IMR-90 (cell line): ENCODE measurements at regions not wholly inside any gene's neighbourhood (a gene's known extent, or its start where the extent isn't known, plus 50 kb on each side); places are given as distances from the start of the nearest gene placed in this dataset.

Source experiments
- ATAC-seq: fragments of 200-7000 bp; cut with Tn5 transposase; 2 replicates; pipeline ENCODE4 v1.9.1; 2020; ENCODE audit warnings: low read depth, mild to moderate bottlenecking, moderate library complexity
- BruUV-seq: library from RNA; stranded (reverse); fragments of 400-500 nt; replicated peaks from 2 replicates; lab custom pipeline; 2021; lab: Mats Ljungman, UMichigan
- CTCF ChIA-PET: fragments of 300-600 bp; formaldehyde crosslinking; extraction: SDS; loops from one replicate; lab custom pipeline; 2021; ENCODE audit warnings: antibody characterized with exemption; lab: Yijun Ruan, JAX
- POLR2A ChIA-PET: fragments of 300-600 bp; sonication (Branson Sonifier 250); formaldehyde crosslinking; loops from one replicate; lab custom pipeline; 2022; ENCODE audit warnings: antibody characterized with exemption; ENCODE audit not compliant: unreplicated experiment; lab: Charles Lee
- DNase-seq: peaks from one replicate; pipeline ENCODE4 v3.0.0; 2013
- H2AFZ ChIP-seq: replicated peaks from 2 replicates; pipeline ENCODE3; 2013; ENCODE audit warnings: low read length, mild to moderate bottlenecking; ENCODE audit not compliant: poor library complexity
- H2AK5ac ChIP-seq: 2 replicates; pipeline ENCODE4 v1.6.1; 2013; ENCODE audit warnings: low read depth, low read length, inconsistent platforms
- H2AK9ac ChIP-seq: replicated peaks from 2 replicates; pipeline ENCODE3; 2013; ENCODE audit warnings: mild to moderate bottlenecking, low read depth, low read length, moderate library complexity; ENCODE audit not compliant: poor library complexity
- H2BK120ac ChIP-seq: 2 replicates; pipeline ENCODE4 v1.6.1; 2013; ENCODE audit warnings: low read depth, low read length, inconsistent platforms
- H2BK15ac ChIP-seq: 3 replicates; pipeline ENCODE4 v1.6.1; 2013; ENCODE audit warnings: low read depth, low read length, inconsistent platforms
- H2BK20ac ChIP-seq: 2 replicates; pipeline ENCODE4 v1.6.1; 2013; ENCODE audit warnings: low read depth, mild to moderate bottlenecking, inconsistent platforms, low read length, moderate library complexity
- H2BK5ac ChIP-seq: 2 replicates; pipeline ENCODE4 v1.6.1; 2013; ENCODE audit warnings: mild to moderate bottlenecking, low read depth, low read length, inconsistent platforms; ENCODE audit not compliant: poor library complexity, severe bottlenecking
- H3K14ac ChIP-seq: replicated peaks from 2 replicates; pipeline ENCODE4 v1.6.1; 2013; ENCODE audit warnings: low read depth, low read length, inconsistent platforms
- H3K18ac ChIP-seq: 2 replicates; pipeline ENCODE4 v1.6.1; 2013; ENCODE audit warnings: low read depth, low read length, control low read depth
- H3K23ac ChIP-seq: 2 replicates; pipeline ENCODE4 v1.6.1; 2013; ENCODE audit warnings: low read depth, low read length, inconsistent platforms
- H3K27ac ChIP-seq: 2 replicates; pipeline ENCODE4 v1.5.1; 2013; ENCODE audit warnings: mild to moderate bottlenecking, control low read depth, low read length; ENCODE audit not compliant: insufficient read depth
- H3K27me3 ChIP-seq: 2 replicates; pipeline ENCODE4 v1.6.1; 2013; ENCODE audit warnings: low read length; ENCODE audit not compliant: control insufficient read depth, insufficient read depth
- H3K36me3 ChIP-seq: 2 replicates; pipeline ENCODE4 v1.6.1; 2013; ENCODE audit warnings: low read length, mixed read lengths; ENCODE audit not compliant: control insufficient read depth, insufficient read depth
- H3K4ac ChIP-seq: 2 replicates; pipeline ENCODE4 v1.6.1; 2013; ENCODE audit warnings: low read depth, low read length, inconsistent platforms
- H3K4me1 ChIP-seq: 2 replicates; pipeline ENCODE4 v1.6.1; 2013; ENCODE audit warnings: low read length, mixed read lengths; ENCODE audit not compliant: control insufficient read depth, insufficient read depth
- H3K4me2 ChIP-seq: 2 replicates; pipeline ENCODE4 v1.6.1; 2013; ENCODE audit warnings: low read depth, mild to moderate bottlenecking, control low read depth, low read length, moderate library complexity
- H3K4me3 ChIP-seq: 2 replicates; pipeline ENCODE4 v1.5.1; 2013; ENCODE audit warnings: low read depth, mild to moderate bottlenecking, control low read depth, low read length, moderate library complexity; ENCODE audit not compliant: insufficient read depth
- H3K56ac ChIP-seq: 2 replicates; pipeline ENCODE4 v1.6.1; 2013; ENCODE audit warnings: low read length, inconsistent platforms; ENCODE audit not compliant: insufficient read depth; ENCODE audit errors: extremely low read depth
- H3K79me1 ChIP-seq, 2 experiments: 2 replicates each; pipeline ENCODE4 v1.6.1; 2013; ENCODE audit warnings: low read length in 2 of 2, inconsistent platforms in 1 of 2, low read depth in 1 of 2
- H3K9ac ChIP-seq: 2 replicates; pipeline ENCODE4 v1.6.1; 2013; ENCODE audit warnings: low read depth, low read length, control low read depth
- H3K9me1 ChIP-seq: 2 replicates; pipeline ENCODE4 v1.6.1; 2013; ENCODE audit warnings: low read length, inconsistent platforms; ENCODE audit not compliant: insufficient read depth
- H3K9me3 ChIP-seq: 2 replicates; pipeline ENCODE4 v1.6.1; 2013; ENCODE audit warnings: low read length; ENCODE audit not compliant: control insufficient read depth, insufficient read depth
- H4K20me1 ChIP-seq: 2 replicates; pipeline ENCODE4 v1.6.1; 2013; ENCODE audit warnings: low read length, inconsistent platforms; ENCODE audit not compliant: insufficient read depth
- H4K5ac ChIP-seq: 2 replicates; pipeline ENCODE4 v1.6.1; 2013; ENCODE audit warnings: mild to moderate bottlenecking, low read depth, low read length, control low read depth
- H4K8ac ChIP-seq, 2 experiments: 2 replicates each; pipeline ENCODE4 v1.6.1; 2013; ENCODE audit warnings: low read depth in 2 of 2, low read length in 2 of 2, control low read depth in 1 of 2, inconsistent platforms in 1 of 2
- H4K91ac ChIP-seq: 2 replicates; pipeline ENCODE4 v1.6.1; 2013; ENCODE audit warnings: low read depth, low read length, inconsistent platforms; ENCODE audit not compliant: insufficient read depth
- BHLHE40 ChIP-seq: fragments of 150-350 bp; IDR thresholded peaks from 2 replicates; pipeline ENCODE4 v1.6.1; 2016; ENCODE audit warnings: mild to moderate bottlenecking, low read depth, low read length
- CEBPB ChIP-seq: IDR thresholded peaks from 2 replicates; pipeline ENCODE4 v1.6.1; 2012; ENCODE audit warnings: low read depth, low read length, improper control_type of control experiment
- CHD1 ChIP-seq: IDR thresholded peaks from 2 replicates; pipeline ENCODE4 v1.6.1; 2012; ENCODE audit warnings: low read depth, low read length, improper control_type of control experiment
- FOS ChIP-seq: fragments of 150-350 bp; IDR thresholded peaks from 2 replicates; pipeline ENCODE4 v1.6.1; 2016; ENCODE audit warnings: low read depth, low read length
- MAFK ChIP-seq: IDR thresholded peaks from 2 replicates; pipeline ENCODE4 v1.6.1; 2012; ENCODE audit warnings: low read depth, low read length, improper control_type of control experiment
- MAZ ChIP-seq: IDR thresholded peaks from 2 replicates; pipeline ENCODE4 v1.6.1; 2012; ENCODE audit warnings: low read depth, mild to moderate bottlenecking, low read length, improper control_type of control experiment, moderate library complexity, borderline replicate concordance
- MXI1 ChIP-seq: IDR thresholded peaks from 2 replicates; pipeline ENCODE4 v1.6.1; 2012; ENCODE audit warnings: low read depth, mild to moderate bottlenecking, low read length, moderate library complexity, borderline replicate concordance
- NFE2L2 ChIP-seq: fragments of 150-350 bp; IDR thresholded peaks from 2 replicates; pipeline ENCODE4 v1.6.1; 2016; ENCODE audit warnings: low read depth, mild to moderate bottlenecking, low read length
- POLR2A ChIP-seq: IDR thresholded peaks from 2 replicates; pipeline ENCODE4 v1.6.1; 2012; ENCODE audit warnings: mild to moderate bottlenecking, low read depth, low read length
- RAD21 ChIP-seq: IDR thresholded peaks from 2 replicates; pipeline ENCODE4 v1.6.1; 2012; ENCODE audit warnings: low read length, improper control_type of control experiment
- RCOR1 ChIP-seq: IDR thresholded peaks from 2 replicates; pipeline ENCODE4 v1.6.1; 2012; ENCODE audit warnings: mild to moderate bottlenecking, low read length, improper control_type of control experiment; ENCODE audit not compliant: insufficient replicate concordance
- RFX5 ChIP-seq: IDR thresholded peaks from 2 replicates; pipeline ENCODE4 v1.8.0; 2012; ENCODE audit warnings: low read depth, mild to moderate bottlenecking, low read length, moderate library complexity
- SMC3 ChIP-seq: fragments of 150-350 bp; IDR thresholded peaks from 2 replicates; pipeline ENCODE4 v1.6.1; 2016; ENCODE audit warnings: low read depth, mild to moderate bottlenecking, antibody characterized with exemption, low read length, moderate library complexity
- WGBS, 2 experiments: methylation state at CpG; one replicate each; pipeline versions ENCODE4 v1.1.5 to v1.1.7; 2013; ENCODE audit warnings: missing lambda C conversion rate in 2 of 2; ENCODE audit not compliant: insufficient read length in 1 of 2; ENCODE audit errors: extremely low coverage in 2 of 2; 5-methylcytosine and 5-hydroxymethylcytosine counted together
- dilution Hi-C: fragments of 300-500 bp; cut with HindIII; formaldehyde crosslinking; loops from one replicate; pipeline ENCODE4 v1.14.3; 2018; ENCODE audit warnings: low sequenced_read_pairs; ENCODE audit not compliant: unreplicated experiment
- in situ Hi-C: fragments of 300-500 bp; cut with MboI; formaldehyde crosslinking; loops from 3 replicates; pipeline ENCODE4 v1.14.3; 2019; ENCODE audit warnings: low sequenced_read_pairs, inconsistent platforms, mixed read lengths
- intact Hi-C: fragments of 100-400 bp; cut with micrococcal nuclease; formaldehyde crosslinking; loops from 2 replicates; pipeline ENCODE4 v1.10.0; 2022
- TF ChIP-seq, protein P1 (sequence below): fragments of 150-350 bp; IDR thresholded peaks from 2 replicates; pipeline ENCODE4 v1.6.1; 2016; ENCODE audit warnings: low read depth, mild to moderate bottlenecking, low read length, moderate library complexity, borderline replicate concordance
- TF ChIP-seq, protein P2 (sequence below): fragments of 150-350 bp; IDR thresholded peaks from 2 replicates; pipeline ENCODE4 v1.6.1; 2017; ENCODE audit warnings: mild to moderate bottlenecking, antibody characterized with exemption, low read length, low read depth
- TF ChIP-seq, protein P3 (sequence below): conservative IDR thresholded peaks from 2 replicates; pipeline ENCODE4 v1.5.1; 2012; ENCODE audit warnings: mild to moderate bottlenecking, low read depth, low read length, improper control_type of control experiment

DNA sequence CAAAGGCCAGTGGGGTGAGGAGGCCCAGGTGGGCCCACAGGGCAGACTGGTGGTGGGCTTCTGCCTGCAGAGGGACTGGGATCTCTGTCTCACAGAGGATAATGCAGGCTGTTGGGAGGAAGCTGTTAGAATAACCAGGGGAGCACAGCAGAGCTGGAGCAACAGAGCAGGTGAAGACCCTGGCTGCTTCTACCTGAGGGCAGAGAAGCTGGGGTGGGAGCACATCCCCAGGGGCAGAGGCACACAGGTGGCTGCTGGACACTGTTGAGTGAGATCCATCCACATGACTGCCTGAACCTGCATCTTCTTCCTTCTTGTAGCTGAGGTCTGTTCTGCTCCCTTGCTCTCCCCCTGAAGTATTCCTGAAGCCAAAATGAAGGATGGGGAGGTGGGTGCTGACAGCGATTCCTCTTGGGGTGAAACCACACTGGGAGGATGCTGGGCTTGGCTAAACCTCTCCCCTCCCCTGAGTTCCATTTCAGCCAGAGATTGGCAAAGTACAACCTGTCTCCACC lies 1725.0 kb downstream of the TP53TG3F start:
- POLR2A ChIA-PET = no interaction called here
- H3K36me3 ChIP-seq = no peaks in the 10 kb centered on the region
- no peak overlapping the region for H3K56ac ChIP-seq
- in situ Hi-C loops = no loop called here
- H2AK5ac ChIP-seq = no peak overlapping the region
- dilution Hi-C loops = no loop called here
- intact Hi-C loops = no loop called here
- ATAC-seq (no peak), DNase-seq (no peak)
- no peak overlapping the region for H4K91ac ChIP-seq
- H3K4me2 ChIP-seq = no peak overlapping the region
- no peak overlapping the region for H2BK5ac ChIP-seq
- H3K27ac ChIP-seq = no peak overlapping the region
- no peak overlapping the region for H2BK15ac ChIP-seq
- H2AFZ ChIP-seq = no peak overlapping the region
- H3K9ac ChIP-seq = no peak overlapping the region
- H3K4me3 ChIP-seq = no peak overlapping the region
- TF ChIP-seq CHD1 (no peak), CEBPB (no peak), FOS (no peak), RAD21 (no peak), RFX5 (no peak), MAFK (no peak), MAZ (no peak), MXI1 (no peak), POLR2A (no peak), BHLHE40 (no peak), RCOR1 (no peak), SMC3 (no peak), NFE2L2 (no peak)
- TF ChIP-seq, protein P1, sequence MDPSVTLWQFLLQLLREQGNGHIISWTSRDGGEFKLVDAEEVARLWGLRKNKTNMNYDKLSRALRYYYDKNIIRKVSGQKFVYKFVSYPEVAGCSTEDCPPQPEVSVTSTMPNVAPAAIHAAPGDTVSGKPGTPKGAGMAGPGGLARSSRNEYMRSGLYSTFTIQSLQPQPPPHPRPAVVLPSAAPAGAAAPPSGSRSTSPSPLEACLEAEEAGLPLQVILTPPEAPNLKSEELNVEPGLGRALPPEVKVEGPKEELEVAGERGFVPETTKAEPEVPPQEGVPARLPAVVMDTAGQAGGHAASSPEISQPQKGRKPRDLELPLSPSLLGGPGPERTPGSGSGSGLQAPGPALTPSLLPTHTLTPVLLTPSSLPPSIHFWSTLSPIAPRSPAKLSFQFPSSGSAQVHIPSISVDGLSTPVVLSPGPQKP = no peak
- TF ChIP-seq, protein P2, sequence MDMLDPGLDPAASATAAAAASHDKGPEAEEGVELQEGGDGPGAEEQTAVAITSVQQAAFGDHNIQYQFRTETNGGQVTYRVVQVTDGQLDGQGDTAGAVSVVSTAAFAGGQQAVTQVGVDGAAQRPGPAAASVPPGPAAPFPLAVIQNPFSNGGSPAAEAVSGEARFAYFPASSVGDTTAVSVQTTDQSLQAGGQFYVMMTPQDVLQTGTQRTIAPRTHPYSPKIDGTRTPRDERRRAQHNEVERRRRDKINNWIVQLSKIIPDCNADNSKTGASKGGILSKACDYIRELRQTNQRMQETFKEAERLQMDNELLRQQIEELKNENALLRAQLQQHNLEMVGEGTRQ = no peak
- TF ChIP-seq, protein P3, sequence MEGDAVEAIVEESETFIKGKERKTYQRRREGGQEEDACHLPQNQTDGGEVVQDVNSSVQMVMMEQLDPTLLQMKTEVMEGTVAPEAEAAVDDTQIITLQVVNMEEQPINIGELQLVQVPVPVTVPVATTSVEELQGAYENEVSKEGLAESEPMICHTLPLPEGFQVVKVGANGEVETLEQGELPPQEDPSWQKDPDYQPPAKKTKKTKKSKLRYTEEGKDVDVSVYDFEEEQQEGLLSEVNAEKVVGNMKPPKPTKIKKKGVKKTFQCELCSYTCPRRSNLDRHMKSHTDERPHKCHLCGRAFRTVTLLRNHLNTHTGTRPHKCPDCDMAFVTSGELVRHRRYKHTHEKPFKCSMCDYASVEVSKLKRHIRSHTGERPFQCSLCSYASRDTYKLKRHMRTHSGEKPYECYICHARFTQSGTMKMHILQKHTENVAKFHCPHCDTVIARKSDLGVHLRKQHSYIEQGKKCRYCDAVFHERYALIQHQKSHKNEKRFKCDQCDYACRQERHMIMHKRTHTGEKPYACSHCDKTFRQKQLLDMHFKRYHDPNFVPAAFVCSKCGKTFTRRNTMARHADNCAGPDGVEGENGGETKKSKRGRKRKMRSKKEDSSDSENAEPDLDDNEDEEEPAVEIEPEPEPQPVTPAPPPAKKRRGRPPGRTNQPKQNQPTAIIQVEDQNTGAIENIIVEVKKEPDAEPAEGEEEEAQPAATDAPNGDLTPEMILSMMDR = no peak
- H2AK9ac ChIP-seq = no peak overlapping the region
- no peaks in the 10 kb centered on the region for H4K20me1 ChIP-seq
- H4K5ac ChIP-seq = no peak overlapping the region
- no peak overlapping the region for H3K14ac ChIP-seq
- CTCF ChIA-PET = no interaction called here
- no peaks in the 10 kb centered on the region for H3K79me1 ChIP-seq
- no CpG with 5 or more reads among the region's 1 CpG for WGBS, 2 experiments
- H3K4me1 ChIP-seq = no peaks in the 10 kb centered on the region
- H3K4ac ChIP-seq = no peak overlapping the region
- H3K18ac ChIP-seq = no peak overlapping the region
- H4K8ac ChIP-seq = no peak overlapping the region
- BruUV-seq = no TSS peak
- H3K23ac ChIP-seq = no peak overlapping the region
- H2BK120ac ChIP-seq = no peak overlapping the region
- peaks cover 32% of the 10 kb centered on the region for H3K9me3 ChIP-seq
- no peaks in the 10 kb centered on the region for H3K27me3 ChIP-seq
- no peaks in the 10 kb centered on the region for H3K9me1 ChIP-seq
- no peak overlapping the region for H2BK20ac ChIP-seq
